ENCODE measurements at regions not wholly inside any gene's neighbourhood (a gene's known extent, or its start where the extent isn't known, plus 50 kb on each side); places are given as distances from the start of the nearest gene placed in this dataset.

DNA sequence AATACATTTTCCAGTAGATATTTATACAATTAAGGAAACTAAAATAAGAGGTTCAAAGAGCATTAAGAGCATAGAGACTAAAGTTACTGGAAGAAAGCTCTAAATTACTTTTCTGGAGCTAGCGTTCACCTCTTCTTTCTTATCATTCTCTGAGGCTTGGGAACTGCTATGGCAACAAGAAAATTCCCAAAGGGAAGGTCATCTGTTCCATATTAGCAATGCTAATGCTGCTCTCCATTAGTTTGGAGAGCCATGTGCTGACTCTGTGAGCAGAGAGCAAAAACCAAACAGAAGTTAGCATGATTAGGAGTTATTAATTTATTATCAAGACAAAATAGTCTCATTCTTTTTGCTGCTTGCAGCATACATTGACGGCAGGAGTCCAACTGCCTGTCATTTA lies 143.1 kb upstream of the SLC16A7 start:
- Histone ChIP-seq H3K27me3 (ENCODE audit: insufficient read depth, low read length) (no peaks in the 10 kb centered on the region), H3K4me3 (ENCODE audit: insufficient read depth, low read length) (no peak overlapping the region), H4K20me1 (ENCODE audit: insufficient read depth, low read length) (no peaks in the 10 kb centered on the region), H3K27ac (ENCODE audit: low read depth, low read length) (peak overlapping the region; percentile 53), H3K4me2 (ENCODE audit: insufficient read depth, low read length) (peak overlapping the region; percentile 33), H3K36me3 (ENCODE audit: insufficient read depth, low read length) (no peaks in the 10 kb centered on the region), H3K4me1 (ENCODE audit: insufficient read depth, low read length) (peaks cover 21% of the 10 kb centered on the region), H3K79me2 (ENCODE audit: insufficient read depth, low read length) (no peaks in the 10 kb centered on the region), H3K9me3 (ENCODE audit: low read depth, low read length) (no peaks in the 10 kb centered on the region), H2AFZ (ENCODE audit: low read length) (no peak overlapping the region)
- TF ChIP-seq, protein P1, sequence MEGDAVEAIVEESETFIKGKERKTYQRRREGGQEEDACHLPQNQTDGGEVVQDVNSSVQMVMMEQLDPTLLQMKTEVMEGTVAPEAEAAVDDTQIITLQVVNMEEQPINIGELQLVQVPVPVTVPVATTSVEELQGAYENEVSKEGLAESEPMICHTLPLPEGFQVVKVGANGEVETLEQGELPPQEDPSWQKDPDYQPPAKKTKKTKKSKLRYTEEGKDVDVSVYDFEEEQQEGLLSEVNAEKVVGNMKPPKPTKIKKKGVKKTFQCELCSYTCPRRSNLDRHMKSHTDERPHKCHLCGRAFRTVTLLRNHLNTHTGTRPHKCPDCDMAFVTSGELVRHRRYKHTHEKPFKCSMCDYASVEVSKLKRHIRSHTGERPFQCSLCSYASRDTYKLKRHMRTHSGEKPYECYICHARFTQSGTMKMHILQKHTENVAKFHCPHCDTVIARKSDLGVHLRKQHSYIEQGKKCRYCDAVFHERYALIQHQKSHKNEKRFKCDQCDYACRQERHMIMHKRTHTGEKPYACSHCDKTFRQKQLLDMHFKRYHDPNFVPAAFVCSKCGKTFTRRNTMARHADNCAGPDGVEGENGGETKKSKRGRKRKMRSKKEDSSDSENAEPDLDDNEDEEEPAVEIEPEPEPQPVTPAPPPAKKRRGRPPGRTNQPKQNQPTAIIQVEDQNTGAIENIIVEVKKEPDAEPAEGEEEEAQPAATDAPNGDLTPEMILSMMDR (IDR thresholded peaks at IDR 0.05; ENCODE audit: extremely low read depth, low read depth, low read length): no peak
- DNase-seq (ENCODE audit: insufficient read length, low spot score, missing footprints): no peak

DNA sequence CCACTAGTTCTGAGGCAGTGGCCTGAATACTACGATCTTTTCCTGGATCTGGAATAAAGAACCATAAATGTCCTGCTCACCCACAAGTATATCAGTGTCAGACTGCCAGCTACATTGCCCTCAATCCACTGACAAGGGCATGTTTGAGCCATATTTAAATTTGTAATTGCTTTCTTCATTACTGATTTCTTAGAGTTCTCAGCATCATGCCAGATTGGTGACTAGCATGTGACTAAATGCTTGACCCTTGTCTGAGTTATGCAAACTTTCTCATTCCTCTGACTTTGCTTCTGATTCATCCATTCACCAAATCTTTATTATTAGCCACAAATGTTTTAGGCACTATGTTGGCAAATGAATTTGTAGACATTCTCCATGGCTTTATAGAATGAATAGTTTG lies 143.6 kb upstream of the SLC16A7 start:
- Histone ChIP-seq H3K36me3 (ENCODE audit: insufficient read depth, low read length) (no peaks in the 10 kb centered on the region), H3K79me2 (ENCODE audit: insufficient read depth, low read length) (no peaks in the 10 kb centered on the region), H3K4me3 (ENCODE audit: insufficient read depth, low read length) (no peak overlapping the region), H3K4me2 (ENCODE audit: insufficient read depth, low read length) (peak overlapping the region; percentile 33), H2AFZ (ENCODE audit: low read length) (no peak overlapping the region), H3K4me1 (ENCODE audit: insufficient read depth, low read length) (peaks cover 21% of the 10 kb centered on the region), H3K27me3 (ENCODE audit: insufficient read depth, low read length) (no peaks in the 10 kb centered on the region), H3K27ac (ENCODE audit: low read depth, low read length) (peak overlapping the region; percentile 53), H3K9me3 (ENCODE audit: low read depth, low read length) (no peaks in the 10 kb centered on the region), H4K20me1 (ENCODE audit: insufficient read depth, low read length) (no peaks in the 10 kb centered on the region)
- DNase-seq (ENCODE audit: insufficient read length, low spot score, missing footprints): peak; percentile 78
- TF ChIP-seq, protein P1 (IDR thresholded peaks at IDR 0.05; ENCODE audit: extremely low read depth, low read depth, low read length): no peak

DNA sequence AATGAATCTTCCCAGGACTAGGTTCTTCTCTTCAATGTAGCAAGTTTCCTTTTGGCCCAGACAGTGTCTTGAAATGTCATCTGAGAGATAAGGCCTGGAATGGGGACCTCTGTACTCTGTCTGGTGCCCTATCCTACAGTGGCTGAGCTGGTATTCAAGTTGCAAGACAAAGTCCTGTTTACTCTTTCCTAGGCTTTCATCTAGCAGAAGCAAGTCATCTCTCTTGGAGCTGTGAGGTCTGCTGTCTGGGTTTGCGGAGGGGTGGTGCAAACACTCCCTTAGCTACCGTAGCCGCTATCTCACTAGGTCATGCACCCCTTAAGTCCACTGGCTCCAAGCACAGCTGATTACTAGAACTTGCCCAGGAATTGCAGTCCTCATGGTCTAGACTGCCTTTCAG lies 149.7 kb upstream of the SLC16A7 start:
- Histone ChIP-seq H3K36me3 (ENCODE audit: insufficient read depth, low read length) (no peaks in the 10 kb centered on the region), H3K9me3 (ENCODE audit: low read depth, low read length) (no peaks in the 10 kb centered on the region), H3K79me2 (ENCODE audit: insufficient read depth, low read length) (no peaks in the 10 kb centered on the region), H3K4me3 (ENCODE audit: insufficient read depth, low read length) (no peak overlapping the region), H2AFZ (ENCODE audit: low read length) (no peak overlapping the region), H3K27ac (ENCODE audit: low read depth, low read length) (no peak overlapping the region), H3K4me1 (ENCODE audit: insufficient read depth, low read length) (no peaks in the 10 kb centered on the region), H3K4me2 (ENCODE audit: insufficient read depth, low read length) (no peak overlapping the region), H3K27me3 (ENCODE audit: insufficient read depth, low read length) (no peaks in the 10 kb centered on the region), H4K20me1 (ENCODE audit: insufficient read depth, low read length) (no peaks in the 10 kb centered on the region)
- no peak for DNase-seq (ENCODE audit: insufficient read length, low spot score, missing footprints)
- TF ChIP-seq, protein P1 (IDR thresholded peaks at IDR 0.05; ENCODE audit: extremely low read depth, low read depth, low read length): no peak

DNA sequence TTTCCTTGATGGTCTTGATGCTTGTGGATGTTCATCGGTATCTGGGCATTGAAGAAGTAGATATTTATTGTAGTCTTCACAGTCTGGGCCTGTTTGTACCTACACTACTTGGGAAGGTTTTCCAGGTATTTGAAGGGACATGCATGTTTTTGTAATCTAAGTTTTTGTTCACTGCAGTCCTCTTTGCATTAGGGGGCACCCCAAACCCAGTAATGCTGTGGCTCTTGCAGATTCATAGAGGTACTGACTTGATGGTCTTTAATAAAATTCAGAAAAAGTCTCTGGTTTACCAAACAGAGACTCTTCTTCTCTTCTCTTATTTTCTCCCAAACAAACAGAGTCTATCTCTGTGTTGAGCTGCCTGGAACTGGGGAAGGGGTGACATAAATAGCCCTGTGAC lies 150.9 kb upstream of the SLC16A7 start:
- DNase-seq (ENCODE audit: insufficient read length, low spot score, missing footprints): no peak
- Histone ChIP-seq H4K20me1 (ENCODE audit: insufficient read depth, low read length) (no peaks in the 10 kb centered on the region), H3K4me3 (ENCODE audit: insufficient read depth, low read length) (no peak overlapping the region), H3K4me1 (ENCODE audit: insufficient read depth, low read length) (no peaks in the 10 kb centered on the region), H2AFZ (ENCODE audit: low read length) (no peak overlapping the region), H3K9me3 (ENCODE audit: low read depth, low read length) (no peaks in the 10 kb centered on the region), H3K4me2 (ENCODE audit: insufficient read depth, low read length) (no peak overlapping the region), H3K79me2 (ENCODE audit: insufficient read depth, low read length) (no peaks in the 10 kb centered on the region), H3K27me3 (ENCODE audit: insufficient read depth, low read length) (no peaks in the 10 kb centered on the region), H3K27ac (ENCODE audit: low read depth, low read length) (no peak overlapping the region), H3K36me3 (ENCODE audit: insufficient read depth, low read length) (no peaks in the 10 kb centered on the region)
- TF ChIP-seq, protein P1 (IDR thresholded peaks at IDR 0.05; ENCODE audit: extremely low read depth, low read depth, low read length): peak; percentile 59

Measured in osteoblast (primary cell).